NCI-H345 (cell line): ENCODE measurements at regions not wholly inside any gene's neighbourhood (a gene's known extent, or its start where the extent isn't known, plus 50 kb on each side); places are given as distances from the start of the nearest gene placed in this dataset.

Experiments
- DNase-seq: peaks from one replicate; lab custom pipeline; 2025; lab: John Stamatoyannopoulos, UW

DNA sequence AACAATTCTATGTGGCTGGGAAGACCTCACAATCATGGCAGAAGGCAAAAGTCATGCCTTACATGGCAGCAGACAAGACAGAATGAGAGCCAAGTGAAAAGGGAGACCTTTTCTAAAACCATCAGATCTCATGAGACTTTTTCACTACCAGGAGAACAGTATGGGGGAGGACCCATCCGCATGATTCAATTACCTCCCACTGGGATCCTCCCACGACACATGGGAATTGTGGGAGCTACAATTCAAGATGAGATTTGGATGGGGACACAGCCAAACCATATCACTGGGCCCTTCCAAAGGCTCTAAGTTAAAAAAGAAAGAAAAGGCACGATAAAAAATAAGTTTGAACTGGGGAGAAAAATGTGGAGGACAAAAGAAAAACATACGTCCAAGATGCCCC, 406.9 kb upstream of the CDH4 start:
- DNase-seq: no peak

DNA sequence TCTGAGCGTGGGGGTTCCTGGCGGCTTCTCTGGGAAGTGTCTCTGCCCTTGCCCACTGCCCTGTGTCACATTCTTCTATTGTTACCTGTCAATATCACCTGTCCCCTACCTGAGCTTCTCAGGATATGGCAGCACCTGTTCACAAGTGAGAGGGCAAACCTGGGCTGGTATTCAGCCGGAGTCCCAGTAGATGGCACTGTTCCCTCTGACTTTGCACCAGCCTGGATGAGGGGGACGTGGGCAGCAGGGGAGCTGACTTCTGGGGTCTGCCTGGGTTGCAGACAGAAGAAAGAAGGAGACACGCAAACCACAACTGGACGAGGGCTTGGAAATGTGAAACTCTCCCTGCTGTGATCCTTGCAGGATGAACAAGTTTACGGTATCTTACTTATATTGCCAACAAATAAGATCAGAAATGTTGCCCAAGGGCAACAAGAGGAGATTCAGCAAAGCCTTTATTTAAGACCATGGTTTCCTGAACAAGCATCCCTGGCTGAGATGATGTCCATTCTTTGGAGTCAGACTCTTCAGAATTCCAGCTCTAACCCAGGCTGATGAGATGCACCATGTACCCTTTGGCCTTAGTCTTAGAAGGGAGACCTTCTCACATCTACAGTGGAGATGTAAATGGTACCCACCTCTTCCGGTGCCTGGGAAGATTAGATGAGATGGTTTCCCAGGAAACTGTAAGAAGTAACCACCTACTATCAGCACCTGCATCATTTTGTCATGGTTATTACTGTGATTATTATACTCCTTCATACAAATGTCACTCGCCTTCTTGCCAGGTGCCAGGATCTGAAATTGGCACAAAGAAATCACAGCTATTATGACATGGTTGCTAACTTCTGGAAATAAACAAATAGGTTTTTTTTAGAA, 400.0 kb upstream of the CDH4 start:
- DNase-seq: no peak

DNA sequence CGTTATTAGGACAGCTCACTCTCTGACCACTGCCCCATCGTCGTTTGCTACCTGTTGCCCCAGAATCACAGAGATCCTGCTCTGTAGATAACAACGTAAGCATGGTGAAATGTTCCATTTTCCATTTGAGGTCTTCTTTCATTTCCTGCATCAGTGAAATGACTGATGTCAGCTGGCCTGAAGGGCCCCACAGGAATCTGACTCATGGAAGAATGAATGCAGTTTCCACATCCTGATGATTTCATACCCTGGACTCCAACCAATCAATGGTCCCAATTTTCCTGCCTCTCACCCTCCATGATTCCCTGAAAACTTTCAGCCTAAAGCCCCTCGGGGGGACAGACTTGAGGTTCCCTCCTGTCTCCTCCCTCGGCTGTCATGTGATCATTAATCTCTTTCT, 394.4 kb upstream of the CDH4 start:
- DNase-seq: no peak

DNA sequence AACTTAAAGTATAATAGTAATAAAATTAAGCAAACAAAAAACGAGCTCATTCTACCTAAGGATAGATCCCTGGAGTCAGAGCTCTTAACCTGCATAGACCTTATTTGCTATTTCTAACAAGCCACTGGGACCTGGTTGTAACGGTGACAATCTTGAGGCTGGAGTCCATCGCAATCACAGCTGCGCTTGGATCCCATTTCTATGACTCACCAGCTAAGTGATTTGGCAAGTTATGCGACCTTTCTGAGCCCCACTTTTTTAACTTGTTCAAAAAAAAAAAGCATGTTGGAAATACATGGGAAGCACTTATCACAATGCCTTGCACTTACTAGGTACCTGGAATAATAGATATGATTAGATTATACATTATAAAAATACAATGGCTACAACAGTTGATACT, 389.5 kb upstream of the CDH4 start:
- no peak for DNase-seq

DNA sequence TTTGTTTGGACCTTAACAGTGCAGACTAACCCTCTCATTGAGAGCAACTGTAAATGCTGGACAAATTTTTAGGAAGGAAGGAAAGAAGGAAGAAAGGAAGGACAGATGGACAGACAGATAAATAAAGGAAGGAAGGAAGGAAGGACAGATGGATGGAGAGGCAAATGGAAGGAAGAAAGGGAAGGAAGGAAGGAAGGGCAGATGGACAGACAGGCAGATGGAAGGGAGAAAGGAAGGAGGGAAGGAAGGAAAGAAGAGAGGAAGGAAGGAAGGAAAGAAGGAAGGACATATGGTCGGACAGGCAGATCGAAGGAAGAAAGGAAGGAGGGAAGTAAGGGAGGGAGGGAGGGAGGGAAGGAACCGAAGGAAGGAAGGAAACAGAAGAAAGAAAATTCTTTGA, 388.5 kb upstream of the CDH4 start:
- DNase-seq: no peak

DNA sequence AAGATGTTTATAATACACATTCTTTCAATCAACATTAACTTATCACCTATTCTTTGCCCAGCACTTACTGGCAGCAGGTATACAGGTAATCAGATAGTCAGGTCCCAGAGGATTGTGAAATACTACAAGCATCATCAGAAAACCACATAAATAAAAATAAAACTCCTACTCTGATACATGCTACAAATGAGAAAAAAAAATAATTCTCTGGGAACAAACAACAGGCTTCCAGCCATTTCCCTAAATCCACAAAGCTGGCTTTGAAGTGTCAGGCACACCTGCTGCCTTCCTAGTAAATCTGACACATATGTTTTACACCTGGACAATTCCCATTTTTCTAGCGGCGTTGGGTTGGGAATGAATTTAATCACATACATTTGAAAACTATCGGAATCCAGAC, 384.5 kb upstream of the CDH4 start:
- no peak for DNase-seq

DNA sequence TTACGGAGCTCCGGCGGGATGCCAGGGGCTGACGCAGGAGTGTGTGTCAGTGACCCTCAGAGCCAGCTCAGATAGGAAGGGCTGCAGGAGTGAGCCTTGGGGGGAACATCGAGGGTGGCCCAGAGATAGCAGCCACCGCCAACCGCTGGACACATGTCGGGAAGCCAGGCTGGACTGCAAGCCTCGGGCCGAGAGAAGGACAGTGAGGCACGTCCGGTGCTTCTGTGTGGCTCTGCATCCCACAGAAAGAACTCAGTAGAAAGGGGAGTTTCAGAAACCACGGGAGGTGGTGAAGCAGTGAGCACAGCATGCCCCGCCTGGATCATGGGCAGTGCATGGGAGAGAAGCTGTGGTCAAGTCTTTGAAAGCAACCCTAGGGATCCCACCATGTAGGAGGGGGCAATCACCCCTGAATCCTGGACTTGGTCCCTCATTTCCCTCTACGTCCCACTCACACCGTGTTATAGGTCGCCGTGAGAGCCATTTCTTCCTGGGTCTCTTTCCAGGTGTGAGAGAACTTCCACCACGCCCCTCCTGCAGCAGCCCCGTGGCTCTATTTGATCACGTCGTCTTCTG, 383.7 kb upstream of the CDH4 start:
- DNase-seq: no peak

DNA sequence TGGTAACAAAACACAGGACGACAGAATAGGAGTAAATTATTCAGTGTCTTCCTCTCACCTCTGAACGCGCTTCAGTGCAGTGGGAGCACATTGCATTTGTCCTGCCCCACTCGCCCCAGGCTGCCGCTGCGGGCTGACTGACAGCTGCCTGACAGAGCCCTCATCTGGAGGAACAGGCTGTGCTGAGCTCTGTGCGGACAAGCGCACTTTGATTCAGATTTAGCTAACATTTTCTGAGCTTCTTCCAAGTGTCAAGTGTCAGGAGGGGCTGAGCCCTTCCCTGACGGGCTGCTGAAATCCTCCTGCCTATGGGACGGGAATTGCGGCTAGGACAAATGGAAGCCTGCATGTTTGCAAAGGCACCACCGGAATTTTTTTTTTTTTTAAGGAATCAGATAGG, 383.0 kb upstream of the CDH4 start:
- DNase-seq: no peak

DNA sequence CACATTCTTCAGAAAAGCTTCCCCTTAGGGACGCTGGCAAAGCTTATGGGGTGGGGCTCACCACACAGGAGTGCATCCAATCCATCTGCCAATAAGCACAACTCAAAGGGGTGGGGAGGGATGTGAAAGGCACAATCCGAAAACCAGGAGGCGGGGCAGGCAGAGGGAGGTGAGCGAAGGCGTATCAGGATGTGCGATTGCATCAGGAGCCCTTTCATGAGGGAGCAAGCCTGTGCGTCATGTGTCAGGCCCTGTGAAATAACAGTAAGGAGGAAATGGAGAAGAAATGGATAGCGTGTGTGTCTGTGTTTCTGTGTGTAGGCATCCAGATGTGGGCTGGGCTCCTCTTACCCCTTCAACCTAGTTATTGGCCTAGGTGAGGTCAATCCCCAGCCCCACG, 382.4 kb upstream of the CDH4 start:
- DNase-seq: no peak

DNA sequence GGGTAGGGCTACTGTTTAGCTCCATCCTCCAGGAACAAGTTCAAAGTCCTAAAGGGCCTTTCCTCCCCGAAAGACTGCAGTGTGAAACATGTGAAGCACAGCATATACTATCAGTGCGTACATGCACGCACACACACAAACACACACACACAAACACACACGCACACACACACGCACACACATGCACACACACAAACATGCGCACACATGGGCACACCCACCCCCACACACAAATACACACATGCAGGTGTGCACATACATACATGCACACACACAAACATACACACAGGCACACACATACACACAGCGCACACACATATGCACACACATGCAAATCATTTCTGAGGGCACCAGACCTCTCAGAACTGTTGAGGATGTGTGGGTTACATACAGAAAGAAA, 382.0 kb upstream of the CDH4 start:
- no peak for DNase-seq

DNA sequence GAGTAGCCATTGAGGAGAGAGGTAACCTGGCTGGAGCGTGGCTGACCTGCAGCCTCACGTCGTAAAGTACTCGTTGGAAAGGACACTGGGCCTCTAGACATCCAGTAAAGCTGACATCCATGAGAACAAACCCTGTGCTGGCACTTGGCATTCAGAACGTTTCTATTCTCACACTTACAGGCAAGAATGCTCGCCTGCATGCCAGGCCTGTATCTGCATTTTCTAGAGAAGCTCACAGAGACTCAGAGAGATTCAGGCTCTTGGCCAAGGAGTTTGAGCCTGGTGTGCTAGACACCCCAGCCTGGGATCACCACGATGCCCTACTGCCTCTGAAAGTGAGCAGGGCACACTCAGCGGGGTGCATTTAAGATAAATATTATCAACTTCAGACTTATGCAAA, 379.8 kb upstream of the CDH4 start:
- no peak for DNase-seq

DNA sequence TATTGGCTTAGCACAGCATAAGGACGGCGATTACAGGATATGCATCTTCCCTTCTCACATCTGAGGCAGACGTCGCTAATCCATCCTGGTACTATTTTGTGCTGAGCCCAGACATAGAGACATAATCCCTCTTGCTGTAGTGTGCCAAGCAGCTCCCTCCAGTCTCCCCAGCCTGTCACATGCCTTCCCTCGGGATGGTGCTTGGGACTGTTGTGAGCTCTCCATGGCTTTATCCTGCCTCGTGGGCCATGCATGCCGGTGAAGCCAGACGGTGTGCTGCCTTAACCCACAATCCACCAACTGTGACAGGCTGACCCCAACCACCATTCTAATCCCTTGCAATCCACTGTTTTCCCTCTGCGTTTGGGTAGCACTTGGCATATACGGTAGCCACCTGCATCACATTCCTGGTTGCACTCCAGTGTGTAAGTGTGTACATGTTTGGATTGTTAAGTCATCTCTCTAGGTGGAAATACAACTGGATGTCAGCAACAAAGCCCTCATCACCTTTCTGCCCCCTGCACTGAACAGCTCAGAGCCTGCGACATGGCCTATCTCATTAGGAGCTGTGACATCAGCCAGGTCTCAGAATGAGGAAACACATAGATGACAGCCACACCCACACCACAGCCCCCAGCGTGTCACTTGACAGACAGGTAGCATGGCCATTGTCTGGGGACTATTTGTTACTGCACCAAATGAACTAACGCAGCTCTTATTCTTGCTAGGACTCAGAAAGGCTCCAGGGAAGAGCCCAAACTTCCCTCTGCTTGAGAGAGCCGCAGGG, 374.8 kb upstream of the CDH4 start:
- no peak for DNase-seq

DNA sequence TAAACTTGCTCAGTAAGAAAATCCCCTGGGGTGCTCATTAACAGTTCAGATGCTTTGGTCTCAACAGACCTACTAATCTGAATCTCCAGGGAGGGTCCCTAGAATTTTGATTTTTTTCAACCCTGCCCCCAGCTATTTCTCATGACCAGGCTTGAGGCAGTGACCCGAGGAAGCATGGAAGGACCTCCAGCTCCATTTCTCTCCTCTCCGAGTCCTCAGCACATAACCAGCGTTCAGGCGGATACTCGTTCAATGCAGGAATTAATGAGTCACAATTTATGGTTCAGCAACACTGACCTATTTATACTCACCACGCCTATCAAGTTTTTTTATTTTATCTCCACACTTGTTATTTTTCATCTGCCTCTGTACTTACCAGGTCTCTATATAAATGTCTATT, 369.2 kb upstream of the CDH4 start:
- DNase-seq: no peak

DNA sequence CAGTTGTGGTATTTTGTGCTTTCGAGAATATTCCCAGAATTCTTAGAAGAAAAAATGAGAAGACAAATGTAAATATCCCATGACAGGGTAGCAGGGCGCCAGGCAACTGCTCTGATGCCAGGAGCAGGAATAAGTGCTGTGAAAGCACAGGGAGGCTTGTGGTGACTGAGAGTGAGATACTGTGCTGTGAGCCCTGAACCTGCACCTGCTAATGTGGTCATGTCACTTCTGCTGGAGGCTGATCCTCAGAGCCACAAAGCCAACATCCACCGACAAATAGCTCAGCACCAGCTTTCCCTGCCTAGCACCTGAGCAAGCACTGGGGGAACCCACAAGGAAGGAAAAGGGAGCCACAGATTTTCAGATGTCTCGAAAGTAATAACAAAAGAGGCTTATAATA, 368.6 kb upstream of the CDH4 start:
- no peak for DNase-seq

DNA sequence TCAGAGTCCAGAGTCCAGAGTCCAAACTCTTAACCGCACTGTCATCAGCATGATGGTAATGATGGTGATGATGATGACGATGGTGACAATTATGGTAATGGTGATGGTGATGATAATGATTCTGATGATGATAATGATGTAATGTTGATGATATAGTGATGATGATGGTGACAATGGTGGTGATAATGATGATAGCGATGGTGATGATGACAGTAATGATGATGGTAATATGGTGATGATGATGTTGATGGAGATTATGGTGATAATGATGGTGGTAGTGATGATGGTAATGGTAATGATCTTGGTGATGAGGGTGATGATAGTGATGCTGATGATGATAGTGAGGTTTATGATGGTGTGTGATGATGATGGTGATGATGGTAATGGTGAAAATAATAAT, 367.8 kb upstream of the CDH4 start:
- no peak for DNase-seq

DNA sequence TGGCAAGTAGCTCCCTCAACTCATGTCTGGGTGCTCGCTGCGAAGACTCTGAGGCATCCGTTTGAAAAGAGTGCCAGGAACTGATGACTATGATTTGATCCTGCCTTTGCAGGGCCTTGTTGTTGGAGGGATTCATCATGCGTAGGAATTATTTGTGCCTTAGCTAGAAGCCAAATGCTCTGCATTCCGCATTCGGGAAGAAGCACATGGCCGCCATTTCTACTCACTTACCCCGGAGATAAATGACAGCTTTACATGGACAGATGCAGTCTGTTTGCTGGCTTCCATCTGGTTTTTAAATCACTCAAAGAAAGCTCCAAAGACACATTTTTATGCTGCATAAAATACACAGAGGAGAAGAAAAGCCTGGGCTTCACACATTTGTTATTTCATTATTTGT, 363.3 kb upstream of the CDH4 start:
- DNase-seq: no peak

DNA sequence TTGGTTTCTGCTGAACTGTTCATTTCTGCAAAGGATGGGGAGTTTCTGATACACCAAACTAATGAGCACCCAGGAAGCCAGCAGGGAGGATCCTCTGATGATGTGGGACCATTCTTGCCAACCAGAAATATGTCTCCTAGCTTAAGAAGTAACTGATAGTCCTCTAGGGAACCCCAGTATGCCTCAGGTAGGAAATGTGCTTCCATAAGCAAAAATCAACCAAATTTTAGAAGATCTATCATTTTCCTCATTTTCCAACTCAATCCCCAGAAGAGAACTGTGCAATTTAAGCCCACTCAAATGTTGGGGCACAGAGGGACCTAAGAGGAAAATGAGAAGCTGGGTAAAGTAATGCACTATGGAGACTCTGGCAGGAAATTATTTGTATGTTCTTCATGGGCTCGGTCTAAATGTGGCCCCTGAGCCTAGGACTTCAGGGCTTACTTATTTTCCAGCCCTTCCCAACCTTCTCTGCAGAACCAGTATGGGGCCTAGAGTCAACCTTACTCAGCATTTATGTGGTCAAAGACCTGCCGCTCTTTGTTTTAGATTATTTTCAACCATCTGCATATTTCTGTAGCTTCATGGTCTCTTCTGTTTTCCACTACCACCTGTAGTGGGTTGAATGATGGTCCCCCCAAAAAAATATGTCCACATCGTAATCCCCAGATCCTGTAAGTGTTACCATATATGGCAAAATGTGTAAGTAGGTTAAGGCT, 359.8 kb upstream of the CDH4 start:
- no peak for DNase-seq

DNA sequence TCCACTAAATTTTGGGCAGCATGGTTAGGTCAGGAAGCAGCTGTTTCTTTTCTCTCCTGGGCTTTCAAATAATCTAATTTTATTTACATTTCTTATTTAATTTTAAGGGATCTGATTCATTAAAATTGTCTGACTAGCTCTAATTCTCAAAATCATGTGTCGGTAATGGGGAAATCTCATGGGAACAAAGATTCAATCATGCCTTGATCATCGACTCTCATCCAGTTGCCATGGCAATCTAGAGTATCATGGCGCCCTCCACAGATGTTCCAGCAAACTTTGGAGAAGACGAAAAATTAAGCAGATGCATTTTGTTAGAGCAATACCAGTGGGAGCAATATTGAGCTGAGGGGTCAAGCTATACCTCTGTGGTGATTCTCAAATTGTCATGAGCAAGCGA, 358.0 kb upstream of the CDH4 start:
- DNase-seq: no peak

DNA sequence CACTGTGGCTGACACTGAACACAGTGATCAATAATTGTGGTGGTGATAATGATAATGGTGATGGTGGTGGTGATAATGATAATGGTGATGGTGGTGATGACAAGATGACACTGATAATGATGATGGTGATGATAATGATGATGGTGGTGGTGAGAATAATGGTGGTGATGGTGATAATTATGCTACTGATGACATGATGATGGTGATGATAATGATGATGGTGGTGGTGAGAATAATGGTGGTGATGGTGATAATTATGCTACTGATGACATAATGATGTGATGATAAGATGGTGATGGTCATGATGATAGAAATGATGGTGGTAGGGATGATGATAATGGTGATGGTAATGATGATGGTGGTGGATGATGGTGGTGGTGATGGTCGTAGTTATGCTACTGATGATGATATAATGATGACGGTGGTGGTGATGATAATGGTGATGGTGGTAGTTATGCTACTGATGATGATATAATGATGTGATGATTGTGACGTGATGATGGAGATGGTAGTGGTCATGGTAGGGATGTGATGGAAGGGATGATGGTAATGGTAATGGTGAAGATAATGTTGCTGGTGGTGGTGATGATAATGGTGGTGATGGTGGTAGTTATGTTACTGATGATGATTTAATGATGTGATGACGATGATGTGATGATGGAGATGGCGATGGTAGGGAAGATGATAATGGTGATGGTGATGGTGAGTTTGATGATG, 356.5 kb upstream of the CDH4 start:
- no peak for DNase-seq

DNA sequence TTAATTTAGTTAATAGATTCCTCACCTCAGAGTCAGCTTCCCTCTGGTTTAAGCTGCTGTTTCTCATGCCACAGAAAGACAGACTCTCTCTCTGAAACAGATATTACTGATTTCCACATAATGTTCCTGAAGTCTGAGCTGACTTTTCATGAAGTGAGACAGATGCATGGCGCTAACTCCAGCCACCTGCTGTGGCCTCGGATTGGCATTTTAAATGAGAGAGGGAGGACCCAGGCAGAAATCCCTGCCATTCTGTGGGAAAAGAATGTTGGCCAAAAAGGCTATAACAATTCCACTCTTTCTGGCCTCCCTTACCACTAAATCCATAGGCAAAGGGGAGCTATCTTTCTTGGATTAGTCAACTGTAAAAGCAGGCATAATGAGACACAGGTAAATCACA, 354.1 kb upstream of the CDH4 start:
- DNase-seq: no peak

DNA sequence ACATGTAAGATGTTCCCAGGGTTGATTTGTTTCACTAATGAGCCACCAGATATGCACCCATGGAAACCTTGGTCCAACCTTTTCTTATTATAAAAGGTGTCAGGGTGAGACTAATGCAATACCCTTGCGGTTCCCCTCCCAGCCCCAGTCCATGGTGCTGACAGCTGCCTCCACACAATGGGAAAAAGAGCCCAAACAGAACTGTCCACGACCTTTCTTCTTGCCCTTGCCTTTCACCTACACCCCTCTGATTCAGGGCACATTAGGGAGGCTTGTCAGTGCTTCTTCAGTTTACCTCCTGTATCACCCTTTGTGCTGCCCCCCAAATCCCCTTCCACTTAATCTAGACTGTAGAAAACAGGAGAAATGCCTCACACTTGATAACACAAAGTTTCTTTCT, 352.7 kb upstream of the CDH4 start:
- DNase-seq: no peak

DNA sequence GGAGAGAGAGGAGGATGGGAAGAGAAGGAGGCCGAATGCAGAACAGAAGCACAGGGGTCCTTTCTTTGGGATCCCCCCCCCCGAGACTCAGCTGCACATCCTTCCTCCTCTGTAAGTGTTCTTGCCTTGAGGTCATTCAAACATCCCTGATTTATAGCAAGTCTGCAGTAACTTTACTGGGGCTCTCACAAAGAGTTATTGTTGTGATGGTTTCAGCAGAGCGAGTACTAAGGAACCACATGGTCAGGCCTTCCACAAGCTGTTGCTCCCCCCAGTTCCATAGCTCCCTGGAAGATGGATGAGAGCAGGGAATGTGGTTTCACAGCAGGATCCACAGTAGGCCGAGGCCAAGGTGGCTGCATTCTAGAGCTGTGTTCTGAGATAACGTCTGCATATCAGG, 351.4 kb upstream of the CDH4 start:
- DNase-seq: no peak
